ENCODE measurements at regions not wholly inside any gene's neighbourhood (a gene's known extent, or its start where the extent isn't known, plus 50 kb on each side); places are given as distances from the start of the nearest gene placed in this dataset.

- Histone ChIP-seq H3K27ac (ENCODE audit: insufficient read length, low read depth, low read length) (no peak overlapping the region), H2BK5ac (ENCODE audit: insufficient read length, low read length) (no peak overlapping the region), H3K23me2 (ENCODE audit: insufficient read length, low read depth, low read length, poor library complexity, severe bottlenecking) (no peaks in the 10 kb centered on the region), H3K56ac (ENCODE audit: insufficient read length, low read depth, low read length) (no peak overlapping the region), H3K18ac (ENCODE audit: insufficient read length, low read depth, low read length) (no peak overlapping the region), H2AFZ (ENCODE audit: low read length) (no peak overlapping the region), H3K79me1 (ENCODE audit: insufficient read depth, low read depth, low read length, poor library complexity, severe bottlenecking) (no peaks in the 10 kb centered on the region), H2BK120ac (ENCODE audit: low read depth, low read length, poor library complexity, severe bottlenecking) (no peak overlapping the region), H3K79me2 (ENCODE audit: insufficient read depth, low read length) (no peaks in the 10 kb centered on the region), H2BK20ac (ENCODE audit: low read depth, low read length, poor library complexity, severe bottlenecking) (no peak overlapping the region), H2AK5ac (ENCODE audit: insufficient read length, low read length) (no peak overlapping the region), H3K23ac (ENCODE audit: insufficient read length, low read depth, low read length) (no peak overlapping the region), H2BK15ac (ENCODE audit: low read depth, low read length) (no peak overlapping the region), H4K8ac (replicated peaks; ENCODE audit: insufficient read length, low read depth, low read length) (no peak overlapping the region), H3K14ac (ENCODE audit: insufficient read depth, low read length) (no peak overlapping the region), H4K91ac (ENCODE audit: insufficient read length, low read depth, low read length) (no peak overlapping the region), H3K9me3 (ENCODE audit: control insufficient read depth, low read depth, low read length) (no peaks in the 10 kb centered on the region), H3K4me2 (ENCODE audit: insufficient read depth, insufficient read length, low read length) (no peak overlapping the region), H3T11ph (ENCODE audit: low read length) (no peak overlapping the region), H4K5ac (ENCODE audit: insufficient read length, low read depth, low read length) (no peak overlapping the region), H3K9ac (ENCODE audit: extremely low read depth, insufficient read length, low read length) (no peak overlapping the region), H2BK12ac (ENCODE audit: insufficient read length, low read depth, low read length) (no peak overlapping the region), H3K4ac (ENCODE audit: low read depth, low read length) (no peak overlapping the region), H3K4me1 (ENCODE audit: insufficient read depth, low read length) (no peaks in the 10 kb centered on the region), H4K20me1 (ENCODE audit: control insufficient read depth, insufficient read depth, insufficient read length) (no peaks in the 10 kb centered on the region), H3K27me3 (ENCODE audit: insufficient read depth, low read length) (no peaks in the 10 kb centered on the region)
- Mint-ChIP-seq H3K27me3 (ENCODE audit: low read depth) (no peaks in the 10 kb centered on the region), H3K27ac (no peak overlapping the region), H3K4me3 (no peak overlapping the region), H3K4me1 (no peaks in the 10 kb centered on the region), H3K9me3 (peaks cover 50 to 54% of the 10 kb centered on the region in 2 experiments), H3K36me3 (ENCODE audit: insufficient read depth in 1 of 3, low read depth in 3 of 3) (peaks cover 0 to 6% (median 0%) of the 10 kb centered on the region in 3 experiments; a peak in 3 of 7 replicates)
- no peak for TF ChIP-seq CTCF (conservative IDR thresholded peaks at IDR 0.05)
- DNase-seq, result no peak
- no CpG with 5 or more reads among the region's 1 CpG for WGBS (ENCODE audit: extremely low coverage, insufficient read length, low lambda C conversion rate)
These were observed 118.0 kb upstream of the GLRA2 start for GRCh38 chrX:14411326-14411725.
